K562 (cell line): ENCODE measurements at regions not wholly inside any gene's neighbourhood (a gene's known extent, or its start where the extent isn't known, plus 50 kb on each side); places are given as distances from the start of the nearest gene placed in this dataset.

ENCODE experiments used
- ATAC-seq: fragments of 200-7000 bp; cut with Tn5 transposase; 3 replicates; pipeline ENCODE4 v1.9.1; 2020; ENCODE audit warnings: moderate library complexity
- BruUV-seq: library from RNA; stranded (reverse); fragments of 400-500 nt; replicated peaks from 2 replicates; lab custom pipeline; 2021; lab: Mats Ljungman, UMichigan
- CTCF ChIA-PET: fragments of 300-600 bp; formaldehyde crosslinking; extraction: SDS; loops from one replicate; lab custom pipeline; 2021; ENCODE audit warnings: low intra/inter-chr PET ratio; lab: Yijun Ruan, JAX
- POLR2A ChIA-PET: fragments of 300-600, 350-650 bp; sonication (Branson Sonifier 250); formaldehyde crosslinking; extraction: SDS; loops from one replicate; lab custom pipeline; 2021; ENCODE audit warnings: antibody characterized with exemption, inconsistent platforms; lab: Yijun Ruan, JAX
- DNase-seq, 4 experiments: peaks; one replicate each; pipeline versions ENCODE4 v3.0.0 to v3.0.0-alpha.2; 2011 to 2018; ENCODE audit warnings: low spot score in 3 of 4, mixed read lengths in 3 of 4; ENCODE audit errors: extremely low read depth in 1 of 4
- FAIRE-seq: peaks from 2 replicates; lab custom pipeline; 2011; peaks lifted over from hg19 to GRCh38; lab: Jason Lieb, UNC
- H2AFZ ChIP-seq: 2 replicates; pipeline ENCODE4 v1.6.0; 2011; ENCODE audit warnings: low read depth, low read length, control low read depth, inconsistent platforms
- H3K27ac ChIP-seq: fragments of 200-600 bp; 3 replicates; pipeline ENCODE4 v1.8.0; 2011; ENCODE audit warnings: low read depth, mild to moderate bottlenecking, control low read depth, inconsistent platforms, low read length, moderate library complexity, mixed read lengths; ENCODE audit errors: extremely low read depth
- H3K27me3 ChIP-seq, 2 experiments: fragments of 300-600 bp in 1 of 2; 2 replicates in 1 of 2; 3 replicates in 1 of 2; pipeline versions ENCODE4 v1.6.0 to v1.8.0; 2011; ENCODE audit warnings: inconsistent platforms in 2 of 2, low read length in 2 of 2, mild to moderate bottlenecking in 1 of 2, mixed read lengths in 1 of 2, moderate library complexity in 1 of 2; ENCODE audit not compliant: control insufficient read depth in 2 of 2, insufficient read depth in 2 of 2
- H3K36me3 ChIP-seq: fragments of 300-600 bp; 3 replicates; pipeline ENCODE4 v1.8.0; 2011; ENCODE audit warnings: mild to moderate bottlenecking, low read length, inconsistent platforms; ENCODE audit not compliant: control insufficient read depth, insufficient read depth
- H3K4me1 ChIP-seq, 2 experiments: fragments of 200-600 bp in 1 of 2; replicated peaks in 1 of 2; 2 replicates in 1 of 2; 3 replicates in 1 of 2; pipeline versions ENCODE4 v1.5.1 to v1.8.0; 2011; ENCODE audit warnings: inconsistent platforms in 2 of 2, low read length in 2 of 2, mild to moderate bottlenecking in 1 of 2, mixed read lengths in 1 of 2, moderate library complexity in 1 of 2; ENCODE audit not compliant: control insufficient read depth in 2 of 2, insufficient read depth in 2 of 2
- H3K4me2 ChIP-seq: 2 replicates; pipeline ENCODE4 v1.6.1; 2011; ENCODE audit warnings: low read length, control low read depth, inconsistent platforms, mixed read lengths; ENCODE audit not compliant: insufficient read depth
- H3K4me3 ChIP-seq: fragments of 200-600 bp; sonication (generic), shearing (Covaris generic); 2 replicates; pipeline ENCODE4 v1.5.1; 2016; ENCODE audit warnings: control low read depth, inconsistent platforms
- H3K79me2 ChIP-seq: fragments of 200-600 bp; 3 replicates; pipeline ENCODE4 v1.8.0; 2011; ENCODE audit warnings: low read length, inconsistent platforms; ENCODE audit not compliant: control insufficient read depth, insufficient read depth
- H3K9ac ChIP-seq, 2 experiments: 2 replicates each; pipeline versions ENCODE4 v1.6.0 to v1.6.1; 2011; ENCODE audit warnings: low read depth in 2 of 2, low read length in 2 of 2, control low read depth in 1 of 2, inconsistent platforms in 1 of 2, mild to moderate bottlenecking in 1 of 2, mixed read lengths in 1 of 2; ENCODE audit not compliant: insufficient read depth in 1 of 2
- H3K9me1 ChIP-seq: one replicate; pipeline ENCODE4 v1.6.0; 2011; ENCODE audit warnings: inconsistent platforms, mild to moderate bottlenecking, low read length, moderate library complexity; ENCODE audit not compliant: control insufficient read depth, insufficient read depth
- H3K9me3 ChIP-seq: replicated peaks from 2 replicates; pipeline ENCODE4 v1.5.1; 2011; ENCODE audit warnings: low read depth, low read length, inconsistent platforms; ENCODE audit not compliant: control insufficient read depth, insufficient read depth
- H4K20me1 ChIP-seq: replicated peaks from 2 replicates; pipeline ENCODE4 v1.6.1; 2011; ENCODE audit warnings: low read length, inconsistent platforms, mixed read lengths; ENCODE audit not compliant: control insufficient read depth, insufficient read depth
- BHLHE40 ChIP-seq: IDR thresholded peaks from 2 replicates; pipeline ENCODE4 v1.6.1; 2011; ENCODE audit warnings: low read length, improper control_type of control experiment
- BRCA1 ChIP-seq, 2 experiments: fragments of 450-650 bp in 1 of 2; sonication (generic) in 1 of 2; formaldehyde crosslinking in 1 of 2; IDR thresholded peaks; 2 replicates each; pipeline versions ENCODE4 v1.5.0 to v1.6.1; 2017 to 2020; ENCODE audit warnings: mild to moderate bottlenecking in 1 of 2, missing genetic modification reagents in 1 of 2
- FOXM1 ChIP-seq, 2 experiments: fragments of 450-650 bp in 1 of 2; sonication (generic) in 1 of 2; formaldehyde crosslinking in 1 of 2; IDR thresholded peaks; 2 replicates each; pipeline versions ENCODE4 v1.6.1 to v1.9.0; 2017 to 2022; ENCODE audit warnings: low read depth in 2 of 2, mild to moderate bottlenecking in 2 of 2, missing genetic modification reagents in 1 of 2, moderate library complexity in 1 of 2
- HNRNPL ChIP-seq: fragments of 200-400 bp; formaldehyde crosslinking; IDR thresholded peaks from 2 replicates; pipeline ENCODE4 v1.6.1; 2017; ENCODE audit warnings: low read depth, mild to moderate bottlenecking, low read length
- NFRKB ChIP-seq: fragments of 450-650 bp; IDR thresholded peaks from 2 replicates; pipeline ENCODE4 v1.6.1; 2016; ENCODE audit warnings: low read depth
- PHF8 ChIP-seq: fragments of 200-600 bp; sonication (generic); IDR thresholded peaks from 2 replicates; pipeline ENCODE4 v1.6.1; 2012; ENCODE audit warnings: mixed run types, mild to moderate bottlenecking, inconsistent platforms, low read length, moderate library complexity, borderline replicate concordance
- POLR3A ChIP-seq: IDR thresholded peaks from 2 replicates; pipeline ENCODE4 v1.6.1; 2011; ENCODE audit warnings: borderline replicate concordance, mild to moderate bottlenecking, moderate library complexity; ENCODE audit not compliant: insufficient read length, insufficient read depth; ENCODE audit errors: extremely low read depth
- PRMT5 ChIP-seq: sonication (generic); formaldehyde crosslinking; IDR thresholded peaks from 2 replicates; pipeline ENCODE4 v1.5.0; 2020; ENCODE audit warnings: missing genetic modification reagents
- SRSF1 ChIP-seq: fragments of 200-400 bp; formaldehyde crosslinking; IDR thresholded peaks from 2 replicates; pipeline ENCODE4 v1.6.1; 2017; ENCODE audit warnings: mild to moderate bottlenecking, low read depth, low read length, moderate library complexity
- TCF7L2 ChIP-seq: fragments of 150-350 bp; IDR thresholded peaks from 2 replicates; pipeline ENCODE4 v1.6.1; 2016; ENCODE audit warnings: low read depth, mild to moderate bottlenecking, low read length, moderate library complexity
- ZNF57 ChIP-seq: fragments of 450-650 bp; formaldehyde crosslinking; IDR thresholded peaks from 2 replicates; pipeline ENCODE4 v1.4.0; 2020; ENCODE audit warnings: mild to moderate bottlenecking, moderate library complexity
- ZNF766 ChIP-seq: fragments of 200-800 bp; sonication (Bioruptor generic); conservative IDR thresholded peaks from 2 replicates; pipeline ENCODE4 v1.6.1; 2016; ENCODE audit warnings: missing genetic modification characterization, missing compliant biosample characterization
- WGBS: fragments of 100-300 bp; shearing (Covaris generic); methylation state at CpG from one replicate; pipeline ENCODE4 v1.1.6; 2016; ENCODE audit warnings: low coverage, mixed read lengths; ENCODE audit not compliant: insufficient coverage; ENCODE audit errors: missing lambda C conversion rate; 5-methylcytosine and 5-hydroxymethylcytosine counted together
- in situ Hi-C: fragments of 300-500 bp; cut with MboI; formaldehyde crosslinking; loops from 4 replicates; pipeline ENCODE4 v1.15.0; 2018; ENCODE audit warnings: inconsistent platforms, mixed read lengths
- intact Hi-C: fragments of 100-400 bp; cut with micrococcal nuclease; formaldehyde crosslinking; loops from 2 replicates; pipeline ENCODE4 v1.14.2; 2022
- TF ChIP-seq, protein P1 (sequence below): fragments of 250-450 bp; sonication (Bioruptor Pico); IDR thresholded peaks from 2 replicates; pipeline ENCODE4 v1.5.0; 2021

DNA sequence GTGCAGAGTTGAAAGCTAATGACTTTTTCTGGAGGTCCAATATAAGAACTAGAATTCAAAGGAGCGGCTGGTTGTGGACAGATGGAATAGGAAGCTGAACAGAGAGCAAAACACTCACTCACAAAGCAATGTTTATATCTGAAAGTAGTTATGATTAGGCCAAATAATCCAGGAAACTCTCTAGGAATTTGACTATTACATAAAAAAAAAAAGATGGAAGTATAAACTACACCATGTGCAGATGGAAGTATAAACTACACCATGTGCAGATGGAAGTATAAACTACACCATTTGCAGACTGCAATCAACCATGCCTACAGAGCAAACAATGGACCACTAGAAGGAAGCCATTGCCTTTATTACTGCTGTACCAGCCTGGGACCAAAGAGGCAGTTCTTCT, 771.1 kb downstream of the BRINP3 start:
- FAIRE-seq, result no peak
- no TSS peak for BruUV-seq
- WGBS, result 0% methylated on average over 1 of the region's 1 CpG

More for the DNA sequence above, 771.1 kb downstream of the BRINP3 start:
- no peak for DNase-seq
- TF ChIP-seq ZNF766 (CRISPR knock-in tag), result no peak
- TF ChIP-seq ZNF57 (CRISPR knock-in tag), result no peak
- no peak for TF ChIP-seq PRMT5
- no peak for TF ChIP-seq BRCA1 (IDR thresholded peaks at IDR 0.05)
- TF ChIP-seq BRCA1 (CRISPR knock-in tag; IDR thresholded peaks at IDR 0.05), result no peak
- TF ChIP-seq PHF8, result no peak
- no peak for TF ChIP-seq SRSF1
- no peak for TF ChIP-seq POLR3A
- TF ChIP-seq, protein P1, sequence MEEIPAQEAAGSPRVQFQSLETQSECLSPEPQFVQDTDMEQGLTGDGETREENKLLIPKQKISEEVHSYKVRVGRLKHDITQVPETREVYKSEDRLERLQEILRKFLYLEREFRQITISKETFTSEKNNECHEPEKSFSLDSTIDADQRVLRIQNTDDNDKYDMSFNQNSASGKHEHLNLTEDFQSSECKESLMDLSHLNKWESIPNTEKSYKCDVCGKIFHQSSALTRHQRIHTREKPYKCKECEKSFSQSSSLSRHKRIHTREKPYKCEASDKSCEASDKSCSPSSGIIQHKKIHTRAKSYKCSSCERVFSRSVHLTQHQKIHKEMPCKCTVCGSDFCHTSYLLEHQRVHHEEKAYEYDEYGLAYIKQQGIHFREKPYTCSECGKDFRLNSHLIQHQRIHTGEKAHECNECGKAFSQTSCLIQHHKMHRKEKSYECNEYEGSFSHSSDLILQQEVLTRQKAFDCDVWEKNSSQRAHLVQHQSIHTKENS (CRISPR knock-in tag), result no peak
- no peak for TF ChIP-seq HNRNPL
- TF ChIP-seq TCF7L2, result no peak
- no peak for TF ChIP-seq FOXM1 (IDR thresholded peaks at IDR 0.05; ENCODE audit: low read depth)
- TF ChIP-seq FOXM1 (CRISPR knock-in tag; IDR thresholded peaks at IDR 0.05; ENCODE audit: low read depth), result no peak
- no peak for TF ChIP-seq BHLHE40
- no peak for TF ChIP-seq NFRKB
- Histone ChIP-seq H3K9me1 (no peaks in the 10 kb centered on the region), H3K4me1 (no peaks in the 10 kb centered on the region), H2AFZ (no peak overlapping the region), H3K27ac (no peak overlapping the region), H3K79me2 (no peaks in the 10 kb centered on the region), H3K36me3 (no peaks in the 10 kb centered on the region), H4K20me1 (no peaks in the 10 kb centered on the region), H3K9ac (no peak overlapping the region), H3K27me3 (no peaks in the 10 kb centered on the region), H3K4me3 (no peak overlapping the region), H3K4me2 (no peak overlapping the region), H3K9me3 (peaks cover 9% of the 10 kb centered on the region)
- ATAC-seq, result no peak
- POLR2A ChIA-PET, result no interaction called here
- CTCF ChIA-PET, result no interaction called here
- intact Hi-C loops, result no loop called here
- in situ Hi-C loops, result no loop called here
